ENCODE measurements at regions not wholly inside any gene's neighbourhood (a gene's known extent, or its start where the extent isn't known, plus 50 kb on each side); places are given as distances from the start of the nearest gene placed in this dataset.

GRCh38 chr16:61233713-61234112, 802.5 kb downstream of the CDH8 start:
- no peak overlapping the region for H3K27ac ChIP-seq (ENCODE audit: extremely low read depth, low read depth, low read length)
- BruUV-seq (replicated peaks), result no TSS peak
- H3K4me3 ChIP-seq, result no peak overlapping the region
- no peaks in the 10 kb centered on the region for H3K9me3 ChIP-seq (replicated peaks; ENCODE audit: control insufficient read depth, insufficient read depth, low read depth, low read length)
- H3K27me3 ChIP-seq (ENCODE audit: control insufficient read depth in 2 of 2, insufficient read depth in 2 of 2, low read length in 2 of 2), result no peaks in the 10 kb centered on the region
- DNase-seq (ENCODE audit: extremely low read depth in 1 of 4, low spot score in 3 of 4) (no peak), FAIRE-seq (no peak), ATAC-seq (no peak)
- ChIA-PET CTCF (ENCODE audit: low intra/inter-chr PET ratio) (no interaction called here), POLR2A (no interaction called here)
- no peaks in the 10 kb centered on the region for H4K20me1 ChIP-seq (replicated peaks; ENCODE audit: control insufficient read depth, insufficient read depth, low read length)
- WGBS (ENCODE audit: insufficient coverage, low coverage, missing lambda C conversion rate), result 0% methylated on average over 3 of the region's 3 CpGs
- in situ Hi-C loops (cut with MboI), result no loop called here
- H3K36me3 ChIP-seq (ENCODE audit: control insufficient read depth, insufficient read depth, low read length), result no peaks in the 10 kb centered on the region
- H3K9ac ChIP-seq (ENCODE audit: insufficient read depth in 1 of 2, low read depth in 2 of 2, low read length in 2 of 2), result no peak overlapping the region
- no peak overlapping the region for H2AFZ ChIP-seq (ENCODE audit: low read depth, low read length)
- no peaks in the 10 kb centered on the region for H3K4me1 ChIP-seq (replicated peaks in 1 of 2; ENCODE audit: control insufficient read depth in 2 of 2, insufficient read depth in 2 of 2, low read length in 2 of 2)
- H3K4me2 ChIP-seq (ENCODE audit: insufficient read depth, low read length), result no peak overlapping the region
- no peaks in the 10 kb centered on the region for H3K79me2 ChIP-seq (ENCODE audit: control insufficient read depth, insufficient read depth, low read length)
- intact Hi-C loops (cut with micrococcal nuclease), result no loop called here
- no peaks in the 10 kb centered on the region for H3K9me1 ChIP-seq (ENCODE audit: control insufficient read depth, insufficient read depth, low read length)
- TF ChIP-seq THRAP3 (IDR thresholded peaks at IDR 0.05; ENCODE audit: borderline replicate concordance), result no peak
- TF ChIP-seq ZBTB49 (CRISPR knock-in tag; IDR thresholded peaks at IDR 0.05; ENCODE audit: borderline replicate concordance), result no peak
- TF ChIP-seq MCM3 (IDR thresholded peaks at IDR 0.05), result no peak
- no peak for TF ChIP-seq ZNF655 (CRISPR knock-in tag; IDR thresholded peaks at IDR 0.05)
- no peak for TF ChIP-seq ZBTB34 (CRISPR knock-in tag; IDR thresholded peaks at IDR 0.05)
- no peak for TF ChIP-seq MGA (IDR thresholded peaks at IDR 0.05)
